Vagina (tissue), 2 donors: ENCODE measurements at regions not wholly inside any gene's neighbourhood (a gene's known extent, or its start where the extent isn't known, plus 50 kb on each side); places are given as distances from the start of the nearest gene placed in this dataset.

Experiments used
- DNase-seq, 2 donors: peaks; one replicate each; pipeline ENCODE4 v3.0.0-alpha.2; 2017; ENCODE audit errors: extremely low spot score in 2 of 2
- H3K27ac ChIP-seq: fragments of 200-600 bp; sonication (generic); one replicate; pipeline ENCODE4 v1.5.1; 2019
- H3K27me3 ChIP-seq: fragments of 200-600 bp; sonication (generic); one replicate; pipeline ENCODE4 v1.5.1; 2019
- H3K36me3 ChIP-seq, 2 donors: fragments of 200-600 bp; sonication (generic); one replicate each; pipeline ENCODE4 v1.5.1; 2017 to 2019
- H3K4me1 ChIP-seq: fragments of 200-600 bp; sonication (generic); one replicate; pipeline ENCODE4 v1.5.1; 2019
- H3K4me3 ChIP-seq, 2 donors: fragments of 200-600 bp; sonication (generic); 1 replicate in 1 of 2; 2 replicates in 1 of 2; pipeline ENCODE4 v1.5.1; 2016 to 2019
- H3K9me3 ChIP-seq: fragments of 200-600 bp; sonication (generic); one replicate; pipeline ENCODE4 v1.5.1; 2019
- POLR2A ChIP-seq, 2 donors: fragments of 450-650 bp; IDR thresholded peaks; one replicate each; pipeline ENCODE4 v1.6.1; 2017; ENCODE audit warnings: antibody characterized with exemption in 2 of 2, mild to moderate bottlenecking in 2 of 2, moderate library complexity in 2 of 2
- POLR2AphosphoS5 ChIP-seq, 2 donors: sonication (generic); formaldehyde crosslinking; IDR thresholded peaks; one replicate each; pipeline ENCODE4 v1.9.0; 2017; ENCODE audit warnings: antibody characterized with exemption in 2 of 2, mild to moderate bottlenecking in 2 of 2, low read depth in 1 of 2; ENCODE audit not compliant: insufficient read depth in 1 of 2
- intact Hi-C: fragments of 100-400 bp; cut with DNase I; formaldehyde crosslinking; loops from one replicate; pipeline ENCODE4 v1.15.1; 2023
- TF ChIP-seq, protein P1 (sequence below), 3 experiments: fragments of 450-650 bp in 2 of 3; fragments of 200-600 bp in 1 of 3; sonication (generic) in 1 of 3; IDR thresholded peaks; one replicate each; pipeline ENCODE4 v1.5.1; 2017 to 2019; ENCODE audit warnings: antibody characterized with exemption in 3 of 3, mild to moderate bottlenecking in 2 of 3, moderate library complexity in 2 of 3

GRCh38 chr2:71783215-71783614 lies 329.9 kb downstream of the DYSF start:
- Histone ChIP-seq H3K27me3 (no peaks in the 10 kb centered on the region), H3K4me3 (no peak overlapping the region), H3K9me3 (no peaks in the 10 kb centered on the region), H3K36me3 (no peaks in the 10 kb centered on the region), H3K27ac (no peak overlapping the region), H3K4me1 (peaks cover 13% of the 10 kb centered on the region)
- DNase-seq = no peak
- TF ChIP-seq, protein P1, sequence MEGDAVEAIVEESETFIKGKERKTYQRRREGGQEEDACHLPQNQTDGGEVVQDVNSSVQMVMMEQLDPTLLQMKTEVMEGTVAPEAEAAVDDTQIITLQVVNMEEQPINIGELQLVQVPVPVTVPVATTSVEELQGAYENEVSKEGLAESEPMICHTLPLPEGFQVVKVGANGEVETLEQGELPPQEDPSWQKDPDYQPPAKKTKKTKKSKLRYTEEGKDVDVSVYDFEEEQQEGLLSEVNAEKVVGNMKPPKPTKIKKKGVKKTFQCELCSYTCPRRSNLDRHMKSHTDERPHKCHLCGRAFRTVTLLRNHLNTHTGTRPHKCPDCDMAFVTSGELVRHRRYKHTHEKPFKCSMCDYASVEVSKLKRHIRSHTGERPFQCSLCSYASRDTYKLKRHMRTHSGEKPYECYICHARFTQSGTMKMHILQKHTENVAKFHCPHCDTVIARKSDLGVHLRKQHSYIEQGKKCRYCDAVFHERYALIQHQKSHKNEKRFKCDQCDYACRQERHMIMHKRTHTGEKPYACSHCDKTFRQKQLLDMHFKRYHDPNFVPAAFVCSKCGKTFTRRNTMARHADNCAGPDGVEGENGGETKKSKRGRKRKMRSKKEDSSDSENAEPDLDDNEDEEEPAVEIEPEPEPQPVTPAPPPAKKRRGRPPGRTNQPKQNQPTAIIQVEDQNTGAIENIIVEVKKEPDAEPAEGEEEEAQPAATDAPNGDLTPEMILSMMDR (IDR thresholded peaks at IDR 0.05) = no peak
- TF ChIP-seq POLR2AphosphoS5 (IDR thresholded peaks at IDR 0.05; ENCODE audit: insufficient read depth in 1 of 2, low read depth in 1 of 2) (no peak), POLR2A (IDR thresholded peaks at IDR 0.05) (no peak)
- intact Hi-C loops = no loop called here

DNA sequence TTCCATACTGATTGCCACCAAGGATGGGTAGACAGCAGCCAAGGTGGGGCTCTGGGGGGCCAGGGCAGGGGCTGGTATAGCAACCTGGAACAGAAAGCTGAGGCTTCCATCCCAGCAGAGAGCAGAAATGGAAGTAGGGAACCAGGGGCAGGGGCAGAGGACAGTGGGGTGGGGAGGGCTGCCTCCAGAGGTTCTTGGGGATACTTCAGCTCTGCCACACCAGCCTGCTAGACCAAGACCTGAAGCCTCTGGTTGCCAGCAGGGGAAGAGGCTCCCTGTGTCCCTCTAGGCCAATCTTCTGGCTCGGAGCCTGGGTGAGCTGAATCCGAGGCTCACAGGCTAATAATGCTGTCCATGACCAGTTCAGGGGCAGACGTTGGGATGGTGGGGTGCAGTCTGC lies 329.0 kb downstream of the DYSF start:
- H3K27me3 ChIP-seq = no peaks in the 10 kb centered on the region
- intact Hi-C loops = no loop called here
- TF ChIP-seq POLR2A (IDR thresholded peaks at IDR 0.05) (no peak), POLR2AphosphoS5 (IDR thresholded peaks at IDR 0.05; ENCODE audit: insufficient read depth in 1 of 2, low read depth in 1 of 2) (no peak)
- TF ChIP-seq, protein P1 (IDR thresholded peaks at IDR 0.05) = no peak
- H3K9me3 ChIP-seq = no peaks in the 10 kb centered on the region
- DNase-seq = peak in 1 of 2 donors; percentile 34
- H3K4me1 ChIP-seq = peaks cover 13% of the 10 kb centered on the region
- H3K4me3 ChIP-seq = no peak overlapping the region
- no peaks in the 10 kb centered on the region for H3K36me3 ChIP-seq
- no peak overlapping the region for H3K27ac ChIP-seq

GRCh38 chr2:71781695-71782228 lies 328.4 kb downstream of the DYSF start:
- no peak overlapping the region for H3K27ac ChIP-seq
- no peaks in the 10 kb centered on the region for H3K9me3 ChIP-seq
- peak in 1 of 2 donors; percentile 34 for DNase-seq
- TF ChIP-seq POLR2A (IDR thresholded peaks at IDR 0.05) (no peak), POLR2AphosphoS5 (IDR thresholded peaks at IDR 0.05; ENCODE audit: insufficient read depth in 1 of 2, low read depth in 1 of 2) (no peak)
- TF ChIP-seq, protein P1 (IDR thresholded peaks at IDR 0.05) = no peak
- H3K4me3 ChIP-seq = no peak overlapping the region
- intact Hi-C loops = no loop called here
- H3K27me3 ChIP-seq = no peaks in the 10 kb centered on the region
- H3K36me3 ChIP-seq = no peaks in the 10 kb centered on the region
- peaks cover 13% of the 10 kb centered on the region for H3K4me1 ChIP-seq

DNA sequence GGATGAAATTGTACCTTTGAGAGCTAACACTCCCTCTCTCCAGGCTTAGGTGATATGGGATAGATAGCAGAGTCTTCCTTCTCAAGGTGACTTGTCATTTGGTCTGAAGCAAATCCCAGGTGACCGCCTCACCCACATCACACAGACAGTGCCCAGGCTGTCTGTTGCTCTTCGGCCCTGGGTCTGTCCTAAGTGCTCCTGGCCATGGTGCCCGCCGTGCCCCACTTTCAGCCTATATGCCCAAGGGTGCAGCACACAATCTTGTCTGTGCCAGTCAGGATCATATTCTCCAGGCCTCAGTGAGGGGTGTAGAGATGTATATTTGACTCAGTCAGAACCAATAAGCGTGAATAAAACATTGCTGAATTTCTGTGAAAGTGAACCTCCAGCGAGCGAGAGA lies 326.8 kb downstream of the DYSF start:
- DNase-seq = peak in 1 of 2 donors; percentile 77
- intact Hi-C loops = no loop called here
- no peaks in the 10 kb centered on the region for H3K9me3 ChIP-seq
- no peaks in the 10 kb centered on the region for H3K36me3 ChIP-seq
- peaks cover 8% of the 10 kb centered on the region for H3K4me1 ChIP-seq
- no peak overlapping the region for H3K27ac ChIP-seq
- no peaks in the 10 kb centered on the region for H3K27me3 ChIP-seq
- TF ChIP-seq, protein P1 (IDR thresholded peaks at IDR 0.05) = no peak
- TF ChIP-seq POLR2A (IDR thresholded peaks at IDR 0.05) (no peak), POLR2AphosphoS5 (IDR thresholded peaks at IDR 0.05; ENCODE audit: insufficient read depth in 1 of 2, low read depth in 1 of 2) (no peak)
- H3K4me3 ChIP-seq = no peak overlapping the region

DNA sequence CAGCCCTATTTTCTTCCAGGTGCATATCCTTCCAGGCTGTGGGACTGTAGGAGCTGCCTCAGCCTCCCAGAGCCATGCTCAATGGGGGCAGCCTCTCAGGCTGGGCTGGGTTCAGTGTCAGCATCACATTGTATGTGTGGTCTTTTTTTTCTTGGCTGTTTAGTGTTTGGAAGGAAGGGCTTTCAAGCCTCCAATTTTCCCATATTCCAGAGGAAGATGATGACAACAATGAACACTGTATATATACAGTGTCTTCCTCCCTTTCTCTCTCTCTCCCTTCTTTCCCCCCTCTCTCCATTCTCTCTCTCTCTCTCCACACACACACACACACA lies 326.4 kb downstream of the DYSF start:
- no peaks in the 10 kb centered on the region for H3K36me3 ChIP-seq
- TF ChIP-seq POLR2AphosphoS5 (IDR thresholded peaks at IDR 0.05; ENCODE audit: insufficient read depth in 1 of 2, low read depth in 1 of 2) (no peak), POLR2A (IDR thresholded peaks at IDR 0.05) (no peak)
- TF ChIP-seq, protein P1 (IDR thresholded peaks at IDR 0.05) = no peak
- intact Hi-C loops = no loop called here
- H3K27me3 ChIP-seq = no peaks in the 10 kb centered on the region
- H3K4me1 ChIP-seq = peaks cover 5% of the 10 kb centered on the region
- H3K9me3 ChIP-seq = no peaks in the 10 kb centered on the region
- H3K4me3 ChIP-seq = no peak overlapping the region
- H3K27ac ChIP-seq = no peak overlapping the region
- no peak for DNase-seq
